HepG2 (cell line): ENCODE measurements at regions not wholly inside any gene's neighbourhood (a gene's known extent, or its start where the extent isn't known, plus 50 kb on each side); places are given as distances from the start of the nearest gene placed in this dataset.

Experiments
- ATAC-seq: fragments of 200-7000 bp; cut with Tn5 transposase; 3 replicates; pipeline ENCODE4 v1.9.1; 2020; ENCODE audit warnings: mild to moderate bottlenecking, moderate library complexity
- BruUV-seq: library from RNA; stranded (reverse); fragments of 400-500 nt; replicated peaks from 2 replicates; lab custom pipeline; 2021; lab: Mats Ljungman, UMichigan
- CTCF ChIA-PET: fragments of 300-600 bp; formaldehyde crosslinking; extraction: SDS; loops from one replicate; lab custom pipeline; 2021; ENCODE audit warnings: low total read pairs, inconsistent platforms, low intra/inter-chr PET ratio; lab: Yijun Ruan, JAX
- POLR2A ChIA-PET: fragments of 350-600 bp; sonication (Branson Sonifier 250); formaldehyde crosslinking; loops from one replicate; lab custom pipeline; 2020; ENCODE audit warnings: antibody characterized with exemption, inconsistent platforms; lab: Yijun Ruan, JAX
- DNase-seq: peaks from one replicate; pipeline ENCODE4 v3.0.0-alpha.2; 2015; ENCODE audit warnings: low spot score
- FAIRE-seq: peaks from 3 replicates; lab custom pipeline; 2011; peaks lifted over from hg19 to GRCh38; lab: Jason Lieb, UNC
- H2AFZ ChIP-seq: one replicate; pipeline ENCODE4 v1.6.1; 2011; ENCODE audit warnings: low read length, inconsistent platforms
- H3K27ac ChIP-seq: fragments of 300-600 bp; 3 replicates; pipeline ENCODE4 v1.8.0; 2011; ENCODE audit warnings: mixed run types, mild to moderate bottlenecking, mixed read lengths, low read length, inconsistent platforms; ENCODE audit not compliant: insufficient read depth; ENCODE audit errors: extremely low read length
- H3K27me3 ChIP-seq, 2 experiments: fragments of 200-600 bp in 1 of 2; 2 replicates in 1 of 2; 3 replicates in 1 of 2; pipeline versions ENCODE4 v1.6.0 to v1.8.0; 2011; ENCODE audit warnings: low read length in 2 of 2, mild to moderate bottlenecking in 2 of 2, moderate library complexity in 2 of 2, inconsistent platforms in 1 of 2; ENCODE audit not compliant: insufficient read depth in 2 of 2, control insufficient read depth in 1 of 2
- H3K36me3 ChIP-seq, 2 experiments: fragments of 200-600 bp in 1 of 2; replicated peaks in 1 of 2; 2 replicates in 1 of 2; 3 replicates in 1 of 2; pipeline versions ENCODE4 v1.5.1 to v1.8.0; 2011; ENCODE audit warnings: low read length in 2 of 2, inconsistent platforms in 1 of 2; ENCODE audit not compliant: insufficient read depth in 2 of 2, control insufficient read depth in 1 of 2
- H3K4me1 ChIP-seq: 2 replicates; pipeline ENCODE4 v1.5.1; 2012; ENCODE audit warnings: low read length, inconsistent platforms; ENCODE audit not compliant: insufficient read depth
- H3K4me2 ChIP-seq: 2 replicates; pipeline ENCODE4 v1.6.0; 2011; ENCODE audit warnings: low read depth, low read length, inconsistent platforms
- H3K4me3 ChIP-seq, 3 experiments: fragments of 200-600 bp in 1 of 3; sonication (generic), shearing (Covaris generic) in 1 of 3; replicated peaks in 1 of 3; 2 replicates each; pipeline ENCODE4 v1.5.1; 2011 to 2016; ENCODE audit warnings: low read length in 3 of 3, inconsistent platforms in 2 of 3, low read depth in 2 of 3, mild to moderate bottlenecking in 2 of 3, control low read depth in 1 of 3, mixed read lengths in 1 of 3; ENCODE audit not compliant: insufficient read depth in 1 of 3
- H3K79me2 ChIP-seq: one replicate; pipeline ENCODE4 v1.6.1; 2011; ENCODE audit warnings: low read length, inconsistent platforms; ENCODE audit not compliant: insufficient read depth
- H3K9ac ChIP-seq: 2 replicates; pipeline ENCODE4 v1.6.0; 2011; ENCODE audit warnings: mild to moderate bottlenecking, low read depth, low read length, inconsistent platforms; ENCODE audit not compliant: insufficient read depth
- H3K9me3 ChIP-seq: 2 replicates; pipeline ENCODE4 v1.5.1; 2012; ENCODE audit warnings: mild to moderate bottlenecking, low read length
- H4K20me1 ChIP-seq: 2 replicates; pipeline ENCODE4 v1.6.0; 2011; ENCODE audit warnings: inconsistent platforms, mild to moderate bottlenecking, low read length, moderate library complexity; ENCODE audit not compliant: insufficient read depth
- HDAC2 ChIP-seq: sonication (generic); formaldehyde crosslinking; IDR thresholded peaks from 2 replicates; pipeline ENCODE4 v1.4.0; 2020; ENCODE audit warnings: missing genetic modification reagents
- KDM1A ChIP-seq: IDR thresholded peaks from 2 replicates; pipeline ENCODE4 v1.6.1; 2016; ENCODE audit warnings: missing compliant biosample characterization
- TCF7 ChIP-seq: sonication (generic); IDR thresholded peaks from 2 replicates; pipeline ENCODE4 v1.6.1; 2016; ENCODE audit warnings: antibody characterized with exemption, low read depth
- ZBTB34 ChIP-seq: sonication (generic); formaldehyde crosslinking; IDR thresholded peaks from 2 replicates; pipeline ENCODE4 v1.8.0; 2022; ENCODE audit warnings: mild to moderate bottlenecking, missing genetic modification reagents
- ZBTB39 ChIP-seq: sonication (generic); formaldehyde crosslinking; IDR thresholded peaks from 2 replicates; pipeline ENCODE4 v1.5.0; 2020; ENCODE audit warnings: missing genetic modification reagents
- ZNF274 ChIP-seq: sonication (generic); formaldehyde crosslinking; IDR thresholded peaks from 2 replicates; pipeline ENCODE4 v1.5.1; 2020; ENCODE audit warnings: mild to moderate bottlenecking, missing genetic modification reagents
- ZNF513 ChIP-seq: sonication (generic); formaldehyde crosslinking; conservative IDR thresholded peaks from 2 replicates; pipeline ENCODE4 v1.5.0; 2020; ENCODE audit warnings: missing genetic modification reagents
- ZNF616 ChIP-seq: sonication (generic); formaldehyde crosslinking; IDR thresholded peaks from 2 replicates; pipeline ENCODE4 v1.5.0; 2020; ENCODE audit warnings: low read depth, mild to moderate bottlenecking, missing genetic modification reagents
- WGBS: methylation state at CpG from one replicate; pipeline ENCODE4 v1.1.6; 2017; ENCODE audit warnings: low lambda C conversion rate; 5-methylcytosine and 5-hydroxymethylcytosine counted together
- in situ Hi-C: cut with HindIII; loops from 2 replicates; pipeline ENCODE4 v1.10.0; 2017; ENCODE audit warnings: low pct_unique_long_range_greater_than_20kb; ENCODE audit not compliant: extremely low pct_ligation_motif_present
- intact Hi-C: fragments of 100-400 bp; cut with micrococcal nuclease; formaldehyde crosslinking; loops from one replicate; pipeline ENCODE4 v1.10.0; 2022; ENCODE audit not compliant: unreplicated experiment
- TF ChIP-seq, protein P1 (sequence below): sonication (generic); formaldehyde crosslinking; IDR thresholded peaks from 2 replicates; pipeline ENCODE4 v1.8.0; 2022; ENCODE audit warnings: mild to moderate bottlenecking, missing genetic modification reagents, borderline replicate concordance
- TF ChIP-seq, protein P2 (sequence below): sonication (generic); formaldehyde crosslinking; IDR thresholded peaks from 2 replicates; pipeline ENCODE4 v1.4.0; 2020; ENCODE audit warnings: missing genetic modification reagents
- TF ChIP-seq, protein P3 (sequence below): IDR thresholded peaks from 2 replicates; pipeline ENCODE4 v1.6.1; 2016
- TF ChIP-seq, protein P4 (sequence below): IDR thresholded peaks from 2 replicates; pipeline ENCODE4 v1.6.1; 2016; ENCODE audit warnings: mild to moderate bottlenecking, missing biosample characterization, missing genetic modification reagents

GRCh38 chr4:14069886-14070285, 442.4 kb upstream of the BOD1L1 start:
- Histone ChIP-seq H3K79me2 (no peaks in the 10 kb centered on the region), H3K9ac (no peak overlapping the region), H2AFZ (no peak overlapping the region), H3K4me1 (no peaks in the 10 kb centered on the region), H3K27me3 (no peaks in the 10 kb centered on the region; a peak in 1 of 5 replicates), H3K9me3 (peaks cover 95% of the 10 kb centered on the region), H3K4me2 (no peak overlapping the region), H4K20me1 (no peaks in the 10 kb centered on the region), H3K27ac (no peak overlapping the region), H3K4me3 (no peak overlapping the region), H3K36me3 (no peaks in the 10 kb centered on the region)
- ChIA-PET CTCF (no interaction called here), POLR2A (no interaction called here)
- BruUV-seq, result no TSS peak
- WGBS, result 2% methylated on average over 4 of the region's 4 CpGs
- in situ Hi-C loops, result no loop called here
- DNase-seq (no peak), ATAC-seq (no peak), FAIRE-seq (no peak)
- intact Hi-C loops, result no loop called here
- TF ChIP-seq ZNF513 (no peak), ZNF616 (CRISPR knock-in tag) (no peak), ZBTB34 (no peak), ZBTB39 (CRISPR knock-in tag) (no peak), ZNF274 (CRISPR knock-in tag) (no peak), KDM1A (no peak), TCF7 (no peak), HDAC2 (CRISPR knock-in tag) (no peak)
- TF ChIP-seq, protein P1, sequence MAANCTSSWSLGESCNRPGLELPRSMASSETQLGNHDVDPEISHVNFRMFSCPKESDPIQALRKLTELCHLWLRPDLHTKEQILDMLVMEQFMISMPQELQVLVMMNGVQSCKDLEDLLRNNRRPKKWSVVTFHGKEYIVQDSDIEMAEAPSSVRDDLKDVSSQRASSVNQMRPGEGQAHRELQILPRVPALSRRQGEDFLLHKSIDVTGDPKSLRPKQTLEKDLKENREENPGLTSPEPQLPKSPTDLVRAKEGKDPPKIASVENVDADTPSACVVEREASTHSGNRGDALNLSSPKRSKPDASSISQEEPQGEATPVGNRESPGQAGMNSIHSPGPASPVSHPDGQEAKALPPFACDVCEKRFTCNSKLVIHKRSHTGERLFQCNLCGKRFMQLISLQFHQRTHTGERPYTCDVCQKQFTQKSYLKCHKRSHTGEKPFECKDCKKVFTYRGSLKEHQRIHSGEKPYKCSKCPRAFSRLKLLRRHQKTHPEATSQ, result no peak
- TF ChIP-seq, protein P2, sequence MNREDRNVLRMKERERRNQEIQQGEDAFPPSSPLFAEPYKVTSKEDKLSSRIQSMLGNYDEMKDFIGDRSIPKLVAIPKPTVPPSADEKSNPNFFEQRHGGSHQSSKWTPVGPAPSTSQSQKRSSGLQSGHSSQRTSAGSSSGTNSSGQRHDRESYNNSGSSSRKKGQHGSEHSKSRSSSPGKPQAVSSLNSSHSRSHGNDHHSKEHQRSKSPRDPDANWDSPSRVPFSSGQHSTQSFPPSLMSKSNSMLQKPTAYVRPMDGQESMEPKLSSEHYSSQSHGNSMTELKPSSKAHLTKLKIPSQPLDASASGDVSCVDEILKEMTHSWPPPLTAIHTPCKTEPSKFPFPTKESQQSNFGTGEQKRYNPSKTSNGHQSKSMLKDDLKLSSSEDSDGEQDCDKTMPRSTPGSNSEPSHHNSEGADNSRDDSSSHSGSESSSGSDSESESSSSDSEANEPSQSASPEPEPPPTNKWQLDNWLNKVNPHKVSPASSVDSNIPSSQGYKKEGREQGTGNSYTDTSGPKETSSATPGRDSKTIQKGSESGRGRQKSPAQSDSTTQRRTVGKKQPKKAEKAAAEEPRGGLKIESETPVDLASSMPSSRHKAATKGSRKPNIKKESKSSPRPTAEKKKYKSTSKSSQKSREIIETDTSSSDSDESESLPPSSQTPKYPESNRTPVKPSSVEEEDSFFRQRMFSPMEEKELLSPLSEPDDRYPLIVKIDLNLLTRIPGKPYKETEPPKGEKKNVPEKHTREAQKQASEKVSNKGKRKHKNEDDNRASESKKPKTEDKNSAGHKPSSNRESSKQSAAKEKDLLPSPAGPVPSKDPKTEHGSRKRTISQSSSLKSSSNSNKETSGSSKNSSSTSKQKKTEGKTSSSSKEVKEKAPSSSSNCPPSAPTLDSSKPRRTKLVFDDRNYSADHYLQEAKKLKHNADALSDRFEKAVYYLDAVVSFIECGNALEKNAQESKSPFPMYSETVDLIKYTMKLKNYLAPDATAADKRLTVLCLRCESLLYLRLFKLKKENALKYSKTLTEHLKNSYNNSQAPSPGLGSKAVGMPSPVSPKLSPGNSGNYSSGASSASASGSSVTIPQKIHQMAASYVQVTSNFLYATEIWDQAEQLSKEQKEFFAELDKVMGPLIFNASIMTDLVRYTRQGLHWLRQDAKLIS (CRISPR knock-in tag), result no peak
- TF ChIP-seq, protein P3, sequence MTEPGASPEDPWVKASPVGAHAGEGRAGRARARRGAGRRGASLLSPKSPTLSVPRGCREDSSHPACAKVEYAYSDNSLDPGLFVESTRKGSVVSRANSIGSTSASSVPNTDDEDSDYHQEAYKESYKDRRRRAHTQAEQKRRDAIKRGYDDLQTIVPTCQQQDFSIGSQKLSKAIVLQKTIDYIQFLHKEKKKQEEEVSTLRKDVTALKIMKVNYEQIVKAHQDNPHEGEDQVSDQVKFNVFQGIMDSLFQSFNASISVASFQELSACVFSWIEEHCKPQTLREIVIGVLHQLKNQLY (CRISPR knock-in tag), result no peak
- TF ChIP-seq, protein P4, sequence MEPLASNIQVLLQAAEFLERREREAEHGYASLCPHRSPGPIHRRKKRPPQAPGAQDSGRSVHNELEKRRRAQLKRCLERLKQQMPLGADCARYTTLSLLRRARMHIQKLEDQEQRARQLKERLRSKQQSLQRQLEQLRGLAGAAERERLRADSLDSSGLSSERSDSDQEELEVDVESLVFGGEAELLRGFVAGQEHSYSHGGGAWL (CRISPR knock-in tag), result no peak
